Mesenteric fat pad (tissue), 1 donor: ENCODE measurements at regions not wholly inside any gene's neighbourhood (a gene's known extent, or its start where the extent isn't known, plus 50 kb on each side); places are given as distances from the start of the nearest gene placed in this dataset.

Source experiments
- DNase-seq: peaks from one replicate; pipeline ENCODE4 v3.0.0-alpha.2; 2020; ENCODE audit warnings: low spot score
- donor health status: DM: yes; HTN: yes; CAD: no.

DNA sequence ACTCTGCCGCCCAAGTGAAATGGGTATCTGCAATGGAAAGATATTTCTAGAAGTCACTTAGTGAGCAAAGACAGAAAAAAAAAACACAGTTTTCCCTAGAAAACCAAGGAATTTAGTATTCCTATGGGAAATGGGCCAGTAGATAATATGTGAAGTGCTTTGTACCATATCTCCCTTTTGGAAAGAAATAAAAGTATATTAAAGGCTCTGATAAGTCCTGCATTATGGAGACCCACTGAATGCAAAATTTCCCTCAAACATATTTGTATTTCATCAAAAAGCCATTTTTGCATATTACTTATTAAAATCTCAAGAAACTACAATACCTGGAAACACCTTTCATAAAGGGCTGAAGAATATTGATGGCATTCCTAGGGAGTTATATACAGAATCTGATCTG, 51.6 kb upstream of the DYNLRB2 start:
- no peak for DNase-seq

GRCh38 chr16:80488167-80488566, 52.6 kb upstream of the DYNLRB2 start:
- no peak for DNase-seq

DNA sequence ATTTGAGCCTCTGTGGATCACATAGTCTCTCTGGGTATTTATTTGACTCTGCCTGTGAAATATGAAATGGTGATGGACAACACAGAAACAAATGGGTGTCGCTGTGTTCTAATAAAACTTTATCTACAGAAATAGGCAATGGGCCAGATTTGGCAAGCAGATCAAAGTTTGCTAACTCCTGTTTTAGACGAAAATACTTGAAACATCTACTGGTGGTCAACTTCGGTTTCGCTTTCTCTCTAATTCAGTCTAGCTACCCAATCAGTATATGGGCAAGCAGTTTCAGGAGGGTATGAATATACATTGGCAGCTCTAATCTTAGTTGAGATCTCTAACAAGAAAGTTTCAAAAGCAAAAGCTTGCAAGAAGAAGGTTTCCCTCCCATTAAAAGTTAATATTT, 60.1 kb upstream of the DYNLRB2 start:
- DNase-seq = no peak

DNA sequence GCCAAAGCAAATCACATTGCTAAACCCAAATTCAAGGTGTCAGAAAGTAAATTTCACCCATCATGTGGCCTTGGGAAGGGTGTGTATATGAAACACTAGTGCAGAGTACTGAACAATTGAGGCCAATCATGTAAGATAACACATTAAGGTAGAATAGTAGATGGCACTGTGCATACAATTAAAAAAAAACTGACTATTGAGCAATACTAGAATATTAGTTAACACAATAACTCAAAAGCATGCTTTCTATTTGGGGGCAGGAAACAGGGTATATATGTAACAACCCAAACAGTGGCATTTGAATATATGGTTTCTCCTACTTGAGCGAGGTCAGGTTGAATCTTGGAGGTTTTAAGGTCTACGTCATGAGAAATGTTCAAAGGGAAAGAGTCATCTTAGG, 63.0 kb upstream of the DYNLRB2 start:
- no peak for DNase-seq

GRCh38 chr16:80468029-80468428, 72.8 kb upstream of the DYNLRB2 start:
- DNase-seq = no peak

DNA sequence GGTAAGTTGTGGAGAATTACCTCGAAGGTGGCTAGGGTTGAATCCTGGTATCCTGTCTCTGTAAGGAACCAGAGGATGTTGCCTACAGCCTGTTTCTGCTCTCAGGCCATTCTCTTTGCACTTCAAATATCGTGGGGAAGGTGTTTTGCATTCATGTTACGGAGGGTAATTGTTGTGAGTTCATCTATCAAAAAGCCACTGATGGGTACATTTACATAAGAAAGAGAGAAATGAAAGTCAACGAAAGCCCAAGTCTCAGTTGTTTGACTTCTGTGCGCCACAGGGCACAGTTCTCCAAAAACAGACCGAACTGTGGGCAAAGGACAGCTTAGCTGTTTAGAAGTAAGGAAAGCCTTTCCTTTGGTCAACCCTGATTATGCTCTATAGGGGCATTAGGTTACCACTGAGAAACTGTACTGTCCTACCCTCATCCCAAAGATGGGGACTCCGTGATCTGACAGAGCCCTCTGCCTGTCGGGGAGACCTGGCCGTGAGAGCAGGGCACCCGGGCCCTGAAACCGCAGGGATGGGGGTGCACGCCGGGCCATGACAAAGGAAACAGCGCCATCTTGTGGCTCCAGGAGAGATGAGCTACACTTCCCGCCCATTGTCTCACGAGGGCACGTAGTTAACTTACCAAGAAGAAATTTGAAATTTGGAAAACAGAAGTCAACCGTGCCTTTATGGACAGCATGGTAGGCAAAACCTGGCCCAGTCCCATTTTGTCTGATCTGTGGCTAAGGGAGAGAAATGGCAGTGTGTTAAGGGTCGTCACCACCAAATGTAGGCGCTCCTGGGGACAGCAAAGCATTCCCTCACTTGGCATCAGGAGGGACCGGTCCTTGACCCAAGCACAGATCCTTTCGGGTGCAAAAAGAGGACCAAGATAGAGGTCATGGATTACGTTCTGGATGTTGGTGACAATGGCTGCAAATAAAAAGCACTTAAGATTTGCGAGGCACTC, 74.5 kb upstream of the DYNLRB2 start:
- no peak for DNase-seq

DNA sequence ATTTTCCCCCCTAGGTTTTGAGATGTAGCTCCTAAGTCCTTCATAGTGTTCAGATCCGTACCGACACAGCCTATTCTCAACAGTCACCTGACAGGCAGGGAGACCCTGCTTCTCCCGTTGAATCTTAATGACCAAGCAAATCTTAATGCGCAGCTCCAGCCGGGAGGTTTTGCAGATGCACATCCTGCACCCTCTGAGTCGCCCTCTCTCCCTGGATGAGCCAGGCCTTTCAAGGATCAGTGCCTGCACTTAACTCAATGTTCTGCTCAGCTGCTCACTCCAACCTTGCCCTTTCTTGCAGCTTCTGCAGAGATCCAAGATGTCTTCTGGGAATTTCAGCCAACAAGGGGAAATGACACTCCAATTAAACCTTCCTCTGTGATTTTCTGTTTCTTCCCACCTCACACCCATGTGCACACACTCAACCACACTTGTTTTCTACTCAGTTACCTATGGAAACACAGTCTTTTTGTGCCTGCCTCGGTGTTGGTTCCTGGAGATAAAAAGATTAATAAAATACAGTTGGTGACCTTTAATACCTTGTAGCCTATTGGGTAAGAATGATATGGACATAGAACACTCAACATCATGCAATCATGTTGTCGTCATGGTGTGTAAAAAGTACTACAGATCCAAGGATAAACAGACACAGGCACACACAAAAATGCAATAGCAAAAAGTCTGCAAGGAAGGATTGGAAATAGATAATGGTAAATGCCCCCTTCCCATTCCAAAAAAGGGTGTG, 76.9 kb upstream of the DYNLRB2 start:
- DNase-seq = no peak

- DNase-seq = no peak
Observed at GRCh38 chr16:80463326-80463725, 77.5 kb upstream of the DYNLRB2 start.

GRCh38 chr16:80462917-80463316, 77.9 kb upstream of the DYNLRB2 start:
- no peak for DNase-seq

- no peak for DNase-seq
Observed at GRCh38 chr16:80460988-80461387, 79.8 kb upstream of the DYNLRB2 start.

DNA sequence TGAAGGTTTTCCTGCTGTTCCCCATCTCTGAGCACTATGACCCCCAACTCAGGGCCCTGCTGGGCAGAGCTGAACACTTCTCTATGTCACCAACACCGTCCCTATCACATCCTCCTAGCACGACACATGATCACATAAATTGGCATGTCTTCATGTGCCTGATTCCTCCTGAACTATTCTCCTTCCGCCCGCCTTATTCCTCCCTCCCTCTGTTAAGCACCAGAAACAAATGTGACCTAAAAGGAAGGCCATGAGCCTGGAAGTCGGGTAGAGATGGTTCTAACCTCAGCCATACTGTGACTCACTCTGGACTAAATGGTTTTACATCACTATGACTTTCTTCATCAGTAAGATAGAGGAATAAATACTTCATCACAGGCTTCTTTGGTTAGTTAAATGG, 80.8 kb upstream of the DYNLRB2 start:
- DNase-seq = no peak

DNA sequence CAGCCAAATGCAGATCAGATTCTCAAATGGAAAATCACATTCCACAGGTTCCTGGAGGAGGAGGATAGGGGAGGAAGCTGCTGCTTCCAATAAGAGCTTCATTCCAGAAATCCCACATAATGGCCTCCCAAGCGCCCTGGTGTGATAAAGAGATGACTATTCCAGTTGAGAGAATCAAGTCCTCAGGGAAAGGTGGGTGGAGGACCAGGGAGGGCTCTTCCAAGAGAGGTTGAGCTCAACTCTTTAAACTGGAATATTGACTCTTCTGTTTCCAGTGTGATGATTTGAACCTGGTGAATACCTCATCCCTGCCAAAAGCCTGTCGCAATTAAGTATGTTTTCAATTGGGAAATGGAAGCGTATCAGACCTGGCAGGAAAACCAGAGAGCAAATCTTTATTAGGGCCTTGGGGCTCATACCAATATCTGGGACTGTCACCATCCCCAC, 81.4 kb upstream of the DYNLRB2 start:
- DNase-seq = no peak

- no peak for DNase-seq
Observed at GRCh38 chr16:80457871-80458270, 82.9 kb upstream of the DYNLRB2 start.

GRCh38 chr16:80454802-80455201, 86.0 kb upstream of the DYNLRB2 start:
- DNase-seq = no peak

DNA sequence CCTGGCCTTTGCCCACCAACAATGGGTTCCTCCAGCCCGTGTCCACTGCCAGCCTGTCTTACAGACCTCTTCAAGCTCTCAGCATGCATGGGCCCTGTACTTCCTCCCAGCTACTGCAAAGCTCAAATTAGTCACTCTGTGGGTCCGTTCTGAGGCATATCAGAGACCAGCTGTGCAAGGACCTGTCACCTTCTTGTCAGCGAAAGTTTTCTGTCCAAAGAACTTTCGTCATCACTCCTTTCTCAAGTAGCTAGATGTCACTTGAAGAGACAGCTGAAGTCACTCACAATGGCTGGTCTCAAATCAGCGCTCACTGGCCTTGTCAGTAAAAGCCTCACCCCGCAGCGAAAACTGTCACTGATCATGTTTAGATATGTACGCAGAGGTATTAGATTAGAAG, 91.4 kb upstream of the DYNLRB2 start:
- no peak for DNase-seq

GRCh38 chr16:80447241-80447640, 93.6 kb upstream of the DYNLRB2 start:
- DNase-seq = no peak

DNA sequence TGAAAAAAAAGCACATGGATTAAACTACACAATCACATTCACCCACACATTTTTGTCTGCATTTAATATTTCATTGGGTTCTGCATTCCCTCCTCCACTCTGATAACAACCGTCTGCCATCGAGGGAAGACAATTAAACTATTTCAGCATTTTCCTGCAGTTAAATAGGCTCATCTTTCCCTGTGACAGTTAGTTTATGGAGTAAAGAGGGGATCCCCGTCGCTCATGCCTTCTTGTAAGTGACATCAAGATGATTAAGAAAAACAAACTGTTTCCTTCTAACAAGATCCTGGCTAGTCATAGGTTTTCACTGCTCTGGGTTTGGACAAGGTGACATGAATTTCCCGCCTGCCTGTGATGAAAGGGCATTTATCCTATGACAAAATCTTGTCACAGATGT, 98.0 kb upstream of the DYNLRB2 start:
- DNase-seq = no peak

DNA sequence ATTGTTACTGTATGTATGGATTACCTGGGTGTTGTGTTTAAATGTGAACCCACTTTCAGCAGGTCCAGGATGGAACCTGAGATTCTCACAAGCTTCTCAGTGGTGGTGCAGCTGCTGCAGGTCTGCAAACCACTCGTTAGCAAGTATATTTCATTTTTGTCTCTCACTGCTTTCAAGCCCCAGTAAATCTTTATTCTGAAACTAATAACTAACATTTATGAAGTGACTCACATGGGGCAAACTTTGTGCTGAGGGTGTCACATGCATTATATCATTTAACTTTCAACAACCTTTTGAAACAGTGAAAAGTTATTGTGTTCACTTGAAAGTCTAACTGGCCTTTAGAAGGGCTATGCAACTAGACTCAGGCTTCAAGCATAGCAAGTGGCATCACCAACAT, 98.9 kb upstream of the DYNLRB2 start:
- DNase-seq = no peak

- DNase-seq = no peak
Observed at GRCh38 chr16:80440667-80441066, 100.1 kb upstream of the DYNLRB2 start.

GRCh38 chr16:80437707-80438106, 103.1 kb upstream of the DYNLRB2 start:
- DNase-seq = no peak

GRCh38 chr16:80436510-80436909, 104.3 kb upstream of the DYNLRB2 start:
- no peak for DNase-seq

DNA sequence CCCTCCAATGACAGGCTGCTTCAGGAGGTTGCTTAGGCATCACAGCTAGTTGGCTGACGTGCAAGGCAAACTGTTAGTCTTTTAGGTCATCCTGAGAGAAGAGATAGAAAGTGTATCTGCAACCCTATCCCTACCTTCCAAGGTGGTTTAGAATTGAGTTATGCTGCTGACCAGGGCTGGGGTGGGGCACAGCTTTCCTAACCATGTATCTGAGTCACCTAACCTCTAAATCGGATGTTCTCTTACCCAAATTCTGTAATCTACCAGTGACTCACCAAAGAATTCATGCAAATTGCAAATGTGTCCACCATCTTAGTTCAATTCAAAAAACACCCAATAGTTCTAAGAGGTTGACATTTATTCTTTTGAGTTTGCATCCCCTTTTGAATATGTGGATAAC, 107.2 kb upstream of the DYNLRB2 start:
- no peak for DNase-seq

DNA sequence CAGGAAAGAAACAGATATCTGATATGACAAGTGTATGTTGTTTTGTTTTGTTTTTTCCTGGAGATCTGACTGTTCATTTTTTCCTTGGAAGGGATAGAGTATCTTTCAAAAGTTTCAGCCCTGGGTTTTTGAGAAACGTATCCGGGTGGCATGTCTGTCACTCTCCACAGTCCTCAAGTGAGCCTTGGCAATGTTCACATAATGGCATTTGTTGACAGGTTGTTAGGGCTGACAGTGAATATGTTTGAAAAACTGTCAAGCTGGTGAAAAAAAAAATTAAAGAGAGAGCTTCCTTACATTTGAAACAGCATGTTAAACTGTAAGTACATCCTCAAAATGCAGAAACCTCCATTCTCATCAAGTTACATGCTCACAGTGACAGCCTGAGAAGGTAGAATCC, 113.0 kb upstream of the DYNLRB2 start:
- DNase-seq = no peak
